ENCODE measurements at regions not wholly inside any gene's neighbourhood (a gene's known extent, or its start where the extent isn't known, plus 50 kb on each side); places are given as distances from the start of the nearest gene placed in this dataset.

DNA sequence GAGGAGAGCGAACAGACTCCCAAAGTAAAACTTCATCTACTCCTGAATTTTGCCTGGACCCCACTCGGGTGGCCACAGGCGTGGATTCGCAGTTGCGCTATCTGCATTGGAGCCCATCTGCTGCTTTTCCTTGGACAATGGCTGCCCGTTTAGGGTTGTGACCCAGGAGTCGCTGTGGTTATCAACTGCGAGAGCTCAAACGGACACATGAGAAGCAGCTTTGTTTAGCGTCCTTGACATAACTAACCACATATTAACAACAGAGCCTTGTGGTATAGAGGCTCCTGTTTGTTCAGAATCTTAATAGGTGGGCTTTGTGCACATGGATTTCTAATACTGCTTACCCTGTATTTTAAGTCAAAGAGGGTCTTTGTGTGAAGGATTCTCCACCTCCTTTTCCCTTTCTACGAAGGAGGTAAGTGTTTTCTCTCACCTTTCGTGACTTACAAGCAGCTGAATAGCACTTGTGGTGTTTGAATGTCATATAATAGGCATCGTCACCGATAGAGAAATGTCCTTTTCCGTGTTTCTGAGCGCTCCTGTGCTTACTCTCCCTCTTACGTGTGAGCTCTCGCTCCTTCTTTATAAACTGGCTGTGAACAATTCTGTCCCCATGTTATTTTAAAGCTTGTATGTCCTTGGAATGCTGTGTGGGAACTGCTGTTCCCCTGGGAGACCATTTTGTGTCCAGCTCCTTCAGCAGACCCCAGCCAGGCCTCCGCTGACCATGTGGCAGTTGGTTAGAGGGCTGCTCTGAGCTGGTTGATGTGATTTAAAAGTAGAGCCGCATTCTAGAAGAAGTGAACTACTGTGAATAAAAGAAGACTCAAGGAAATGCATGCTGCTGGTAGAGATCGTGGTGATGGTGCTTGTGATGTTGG lies 441.4 kb downstream of the RPS6KC1 start:
- ChIA-PET POLR2A (no interaction called here), CTCF (no interaction called here)
- no peak for DNase-seq (ENCODE audit: extremely low spot score)
- TF ChIP-seq, protein P1, sequence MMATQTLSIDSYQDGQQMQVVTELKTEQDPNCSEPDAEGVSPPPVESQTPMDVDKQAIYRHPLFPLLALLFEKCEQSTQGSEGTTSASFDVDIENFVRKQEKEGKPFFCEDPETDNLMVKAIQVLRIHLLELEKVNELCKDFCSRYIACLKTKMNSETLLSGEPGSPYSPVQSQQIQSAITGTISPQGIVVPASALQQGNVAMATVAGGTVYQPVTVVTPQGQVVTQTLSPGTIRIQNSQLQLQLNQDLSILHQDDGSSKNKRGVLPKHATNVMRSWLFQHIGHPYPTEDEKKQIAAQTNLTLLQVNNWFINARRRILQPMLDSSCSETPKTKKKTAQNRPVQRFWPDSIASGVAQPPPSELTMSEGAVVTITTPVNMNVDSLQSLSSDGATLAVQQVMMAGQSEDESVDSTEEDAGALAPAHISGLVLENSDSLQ (IDR thresholded peaks at IDR 0.05): no peak
- TF ChIP-seq BHLHE40 (IDR thresholded peaks at IDR 0.05; ENCODE audit: borderline replicate concordance) (no peak), NFRKB (IDR thresholded peaks at IDR 0.05) (no peak), SP1 (IDR thresholded peaks at IDR 0.05) (no peak), LEF1 (IDR thresholded peaks at IDR 0.05; ENCODE audit: borderline replicate concordance) (no peak), TARDBP (IDR thresholded peaks at IDR 0.05) (no peak), CTBP1 (IDR thresholded peaks at IDR 0.05; ENCODE audit: borderline replicate concordance) (no peak), ZNF384 (IDR thresholded peaks at IDR 0.05) (no peak), FOXK2 (IDR thresholded peaks at IDR 0.05) (no peak), ELF4 (IDR thresholded peaks at IDR 0.05) (no peak), SUZ12 (IDR thresholded peaks at IDR 0.05) (no peak), ARNT (IDR thresholded peaks at IDR 0.05) (no peak)

- ChIA-PET CTCF (no interaction called here), POLR2A (no interaction called here)
- no peak for TF ChIP-seq FOXA1 (IDR thresholded peaks at IDR 0.05)
- TF ChIP-seq ARNT (IDR thresholded peaks at IDR 0.05): no peak
- TF ChIP-seq BHLHE40 (IDR thresholded peaks at IDR 0.05; ENCODE audit: borderline replicate concordance): no peak
- TF ChIP-seq, protein P1 (IDR thresholded peaks at IDR 0.05): no peak
- no peak for TF ChIP-seq HDGF (IDR thresholded peaks at IDR 0.05; ENCODE audit: borderline replicate concordance)
- TF ChIP-seq CTBP1 (IDR thresholded peaks at IDR 0.05; ENCODE audit: borderline replicate concordance): no peak
- no peak for TF ChIP-seq ZNF384 (IDR thresholded peaks at IDR 0.05)
- no peak for DNase-seq (ENCODE audit: extremely low spot score)
Measured at GRCh38 chr1:213499444-213499843, 448.4 kb downstream of the RPS6KC1 start.

DNA sequence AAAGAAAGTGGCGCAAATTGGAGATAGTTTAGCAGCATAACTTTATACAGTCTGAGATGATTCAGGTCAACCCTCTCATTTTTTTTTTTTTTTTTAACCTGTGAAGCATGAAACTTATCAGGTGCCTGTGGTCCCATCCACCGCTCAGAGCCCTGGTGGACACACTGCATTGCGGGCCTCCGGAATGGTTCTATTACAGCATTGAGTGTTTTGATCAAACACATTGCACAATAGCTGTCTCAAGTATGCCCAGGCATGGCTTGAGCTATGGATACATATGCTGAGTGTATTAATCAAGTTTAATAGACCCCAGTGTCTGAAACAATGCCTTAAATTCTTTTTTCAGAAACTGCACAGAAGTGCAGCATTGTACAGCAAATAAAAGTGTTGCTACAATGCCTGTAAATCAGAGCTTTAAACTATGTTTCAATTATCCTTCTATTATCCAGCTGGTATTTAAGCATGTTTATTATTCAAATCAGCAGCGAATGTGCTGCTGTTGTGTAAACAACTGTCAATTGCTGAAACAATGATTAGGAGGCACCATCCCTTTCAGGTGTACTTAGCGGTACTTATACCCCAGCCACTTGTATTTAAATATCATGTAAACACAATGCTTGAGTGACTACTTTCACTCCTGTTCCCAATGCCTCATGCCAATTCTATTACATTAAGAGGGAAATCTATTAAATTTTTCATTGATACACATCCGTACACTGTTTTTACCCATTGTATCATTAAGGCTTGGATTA lies 456.6 kb downstream of the RPS6KC1 start:
- CTCF ChIA-PET: no interaction called here
- TF ChIP-seq NFRKB (IDR thresholded peaks at IDR 0.05) (no peak), TARDBP (IDR thresholded peaks at IDR 0.05) (no peak), FOXA1 (IDR thresholded peaks at IDR 0.05) (no peak), FOXK2 (IDR thresholded peaks at IDR 0.05) (no peak), LEF1 (IDR thresholded peaks at IDR 0.05; ENCODE audit: borderline replicate concordance) (no peak), SUZ12 (IDR thresholded peaks at IDR 0.05) (no peak), HDGF (IDR thresholded peaks at IDR 0.05; ENCODE audit: borderline replicate concordance) (no peak), BHLHE40 (IDR thresholded peaks at IDR 0.05; ENCODE audit: borderline replicate concordance) (no peak), SP1 (IDR thresholded peaks at IDR 0.05) (no peak), FOXM1 (IDR thresholded peaks at IDR 0.05; ENCODE audit: borderline replicate concordance) (no peak), CTBP1 (IDR thresholded peaks at IDR 0.05; ENCODE audit: borderline replicate concordance) (no peak), L3MBTL2 (conservative IDR thresholded peaks at IDR 0.05) (no peak)
- TF ChIP-seq, protein P1 (IDR thresholded peaks at IDR 0.05): no peak
- POLR2A ChIA-PET: no interaction called here
- no peak for DNase-seq (ENCODE audit: extremely low spot score)

DNA sequence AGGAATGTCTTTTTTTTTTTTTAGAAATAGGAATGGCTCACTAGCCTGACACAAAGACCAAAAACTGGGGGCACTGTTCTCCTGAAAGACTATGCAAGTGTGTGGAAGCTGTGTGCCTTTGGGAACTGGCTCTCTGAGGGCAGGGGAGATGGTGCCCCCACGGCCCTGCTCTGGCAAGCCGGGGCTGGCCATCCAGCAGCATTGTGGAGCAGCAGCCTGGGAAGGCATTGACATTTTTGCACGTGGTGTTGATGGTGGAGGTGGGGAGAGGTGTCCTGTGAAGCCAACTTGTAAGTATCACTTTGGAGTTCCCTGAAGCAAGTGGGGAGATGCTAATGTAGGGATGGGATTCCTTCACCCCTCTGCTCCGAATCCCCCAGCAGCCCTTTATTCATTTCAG lies 460.1 kb downstream of the RPS6KC1 start:
- TF ChIP-seq SP1 (IDR thresholded peaks at IDR 0.05): no peak
- TF ChIP-seq CTBP1 (IDR thresholded peaks at IDR 0.05; ENCODE audit: borderline replicate concordance): no peak
- TF ChIP-seq ELF4 (IDR thresholded peaks at IDR 0.05): no peak
- TF ChIP-seq SUZ12 (IDR thresholded peaks at IDR 0.05): no peak
- no peak for TF ChIP-seq FOXA1 (IDR thresholded peaks at IDR 0.05)
- no peak for TF ChIP-seq HDGF (IDR thresholded peaks at IDR 0.05; ENCODE audit: borderline replicate concordance)
- no peak for TF ChIP-seq FOXK2 (IDR thresholded peaks at IDR 0.05)
- no peak for TF ChIP-seq LEF1 (IDR thresholded peaks at IDR 0.05; ENCODE audit: borderline replicate concordance)
- no peak for TF ChIP-seq TARDBP (IDR thresholded peaks at IDR 0.05)
- no peak for DNase-seq (ENCODE audit: extremely low spot score)
- ChIA-PET CTCF (no interaction called here), POLR2A (no interaction called here)

GRCh38 chr1:213512316-213512715 lies 461.3 kb downstream of the RPS6KC1 start:
- DNase-seq (ENCODE audit: extremely low spot score): no peak
- ChIA-PET POLR2A (no interaction called here), CTCF (interaction anchor here (0.7 kb wide), 1 partner anchor 59 kb away, joined by 3 read pairs; no protein-coding TSS in a partner anchor)
- TF ChIP-seq FOXM1 (IDR thresholded peaks at IDR 0.05; ENCODE audit: borderline replicate concordance) (no peak), L3MBTL2 (conservative IDR thresholded peaks at IDR 0.05) (no peak), TARDBP (IDR thresholded peaks at IDR 0.05) (no peak), HDGF (IDR thresholded peaks at IDR 0.05; ENCODE audit: borderline replicate concordance) (no peak), ARNT (IDR thresholded peaks at IDR 0.05) (no peak), LEF1 (IDR thresholded peaks at IDR 0.05; ENCODE audit: borderline replicate concordance) (no peak), SUZ12 (IDR thresholded peaks at IDR 0.05) (no peak)
- TF ChIP-seq, protein P1 (IDR thresholded peaks at IDR 0.05): no peak
